Stimulated activated naive CD8-positive, alpha-beta T cell treated with anti-CD3 and anti-CD28 coated beads, Interleukin-15, Interleukin-2, amounts not matched to agents 100 U/mL and 50 U/mL, for 24 hours (primary cell): ENCODE measurements at regions not wholly inside any gene's neighbourhood (a gene's known extent, or its start where the extent isn't known, plus 50 kb on each side); places are given as distances from the start of the nearest gene placed in this dataset.

Experiments
- ATAC-seq: fragments of 150-1000 bp; cut with Tn5 transposase; one replicate; pipeline ENCODE4 v1.10.0; 2021
- DNase-seq: peaks from one replicate; pipeline ENCODE4 v3.0.0; 2021

DNA sequence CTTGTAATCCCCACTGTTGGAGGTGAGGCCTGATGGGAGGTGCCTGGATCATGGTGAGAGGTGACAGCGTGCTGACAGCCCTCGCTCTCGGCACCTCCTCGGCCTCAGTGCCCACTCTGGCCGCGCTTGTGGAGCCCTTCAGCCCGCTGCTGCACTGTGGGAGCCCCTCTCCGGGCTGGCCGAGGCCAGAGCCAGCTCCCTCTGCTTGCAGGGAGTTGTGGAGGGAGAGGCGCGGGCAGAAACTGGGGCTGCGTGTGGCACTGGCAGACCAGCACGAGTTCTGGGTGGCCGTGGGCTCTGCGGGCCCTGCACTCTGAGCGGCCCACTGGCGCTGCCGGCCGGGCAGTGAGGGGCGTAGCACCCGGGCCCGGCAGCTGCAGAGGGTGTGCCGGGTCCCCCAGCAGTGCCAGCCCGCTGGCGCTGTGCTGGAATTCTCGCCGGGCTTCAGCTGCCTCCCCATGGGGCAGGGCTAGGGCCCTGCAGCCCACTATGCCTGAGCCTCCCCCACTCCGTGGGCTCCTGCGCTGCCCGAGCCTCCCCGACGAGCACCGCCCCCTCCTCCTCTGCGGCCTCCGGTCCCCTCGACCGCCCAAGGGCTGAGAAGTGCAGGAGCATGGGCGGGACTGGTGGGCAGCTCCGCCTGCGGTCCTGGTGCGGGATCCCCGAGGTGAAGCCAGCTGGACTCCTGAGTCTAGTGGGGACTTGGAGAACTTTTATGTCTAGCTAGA is 197.1 kb downstream of the SPP2 start:
- DNase-seq: no peak
- ATAC-seq: no peak

DNA sequence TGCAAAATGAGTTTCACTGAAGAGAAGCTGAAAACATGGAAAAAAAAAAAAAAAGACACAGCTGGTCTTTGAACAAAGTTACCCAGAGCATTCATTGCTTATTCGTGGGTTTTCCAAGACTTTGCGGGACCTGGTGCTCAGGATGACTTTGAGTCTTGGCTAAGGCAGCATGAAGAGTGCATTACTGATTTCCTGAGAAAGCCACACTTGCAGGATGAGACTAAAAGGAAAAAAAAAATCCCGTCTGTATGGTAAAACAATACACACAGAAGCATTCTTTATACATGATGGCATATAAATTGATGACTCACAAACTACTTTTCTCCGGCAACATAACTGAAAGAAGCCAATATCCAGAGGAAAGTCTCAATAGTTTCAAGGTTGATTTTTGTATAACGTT is 195.4 kb downstream of the SPP2 start:
- DNase-seq (no peak), ATAC-seq (no peak)

DNA sequence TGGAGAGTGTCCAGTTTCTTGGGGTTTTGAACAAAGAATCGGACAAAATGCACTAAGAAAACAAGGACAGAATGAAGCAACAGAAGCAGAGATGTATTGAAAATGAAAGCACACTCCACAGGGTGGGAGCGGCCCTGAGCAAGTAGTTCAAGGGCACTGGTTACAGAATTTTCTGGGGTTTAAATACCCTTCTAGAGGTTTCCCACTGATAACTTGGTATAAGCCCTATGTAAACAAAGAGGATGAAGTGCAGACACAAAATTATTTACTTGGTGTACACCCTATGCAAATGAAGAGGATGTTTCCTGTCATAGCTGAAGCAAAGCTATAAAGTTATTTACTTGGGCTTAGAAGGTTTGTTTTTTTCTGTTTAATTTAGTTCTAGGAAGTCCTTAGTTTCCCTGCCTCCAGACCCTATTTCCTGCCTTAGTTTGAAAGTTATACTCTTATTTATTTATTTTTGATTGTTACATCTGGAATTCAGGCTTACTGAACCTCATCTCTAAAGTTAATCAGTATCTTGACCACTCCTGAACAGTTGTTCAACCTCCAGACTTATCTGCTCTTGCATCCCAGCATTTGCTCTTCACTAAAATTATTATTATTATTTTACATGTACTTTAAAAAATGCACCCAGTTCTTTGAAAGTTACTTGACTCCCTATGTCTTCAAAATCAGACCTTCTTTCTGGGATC is 193.5 kb downstream of the SPP2 start:
- no peak for ATAC-seq
- no peak for DNase-seq

DNA sequence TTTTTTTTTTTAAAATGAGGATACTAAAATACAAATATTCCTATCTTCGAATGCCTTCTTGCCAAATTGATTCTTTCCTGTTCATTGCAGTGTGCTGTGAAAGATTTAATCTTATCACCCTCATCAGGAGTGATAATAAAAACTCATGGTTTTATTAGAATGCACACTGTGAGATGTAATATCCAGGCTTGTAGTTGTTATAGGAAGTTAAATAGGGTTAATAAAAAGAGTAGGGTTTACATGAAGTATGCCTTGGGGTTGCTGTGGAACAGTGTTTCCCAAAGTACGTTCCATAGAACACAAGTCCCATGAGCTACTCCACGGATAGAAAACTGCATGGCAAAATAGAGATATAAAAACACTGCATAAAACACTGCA is 191.9 kb downstream of the SPP2 start:
- DNase-seq: no peak
- ATAC-seq: no peak

DNA sequence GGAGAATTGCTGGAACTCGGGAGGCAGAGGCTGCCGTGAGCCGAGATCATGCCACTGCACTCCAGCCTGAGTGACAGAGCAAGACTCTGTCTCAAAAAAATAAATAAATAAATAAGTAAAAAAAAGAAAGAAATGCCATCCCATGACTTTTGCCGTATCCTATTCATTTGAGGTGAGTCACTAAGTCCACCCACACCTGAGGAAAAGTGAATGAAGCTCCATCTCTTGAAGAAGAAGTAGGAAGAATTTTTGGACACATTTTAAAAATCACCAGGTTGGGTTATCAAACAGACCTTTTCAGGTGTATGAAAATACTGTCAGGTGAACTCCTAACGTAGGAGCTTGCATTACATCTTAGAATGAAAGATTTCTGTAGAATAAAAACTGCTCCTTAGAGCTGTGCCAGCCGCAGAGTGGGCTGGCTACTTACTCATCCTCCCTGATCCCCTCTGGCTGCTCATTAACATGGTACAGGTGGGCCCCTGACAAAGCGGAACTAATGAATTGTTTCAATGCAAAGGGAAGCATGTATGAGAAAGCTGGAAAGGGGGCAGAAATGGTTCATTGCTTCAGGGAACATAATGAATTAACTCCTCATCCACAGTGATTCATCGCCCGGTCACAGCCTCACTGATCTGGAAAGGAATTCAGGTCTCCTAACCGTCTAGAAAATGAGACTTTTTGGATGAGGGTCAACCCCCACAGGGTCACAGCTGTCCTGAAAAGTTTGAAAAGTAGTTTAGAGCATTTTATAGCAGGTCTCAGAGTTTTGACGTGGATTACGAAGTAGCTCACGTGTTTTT is 191.4 kb downstream of the SPP2 start:
- DNase-seq (no peak), ATAC-seq (no peak)

DNA sequence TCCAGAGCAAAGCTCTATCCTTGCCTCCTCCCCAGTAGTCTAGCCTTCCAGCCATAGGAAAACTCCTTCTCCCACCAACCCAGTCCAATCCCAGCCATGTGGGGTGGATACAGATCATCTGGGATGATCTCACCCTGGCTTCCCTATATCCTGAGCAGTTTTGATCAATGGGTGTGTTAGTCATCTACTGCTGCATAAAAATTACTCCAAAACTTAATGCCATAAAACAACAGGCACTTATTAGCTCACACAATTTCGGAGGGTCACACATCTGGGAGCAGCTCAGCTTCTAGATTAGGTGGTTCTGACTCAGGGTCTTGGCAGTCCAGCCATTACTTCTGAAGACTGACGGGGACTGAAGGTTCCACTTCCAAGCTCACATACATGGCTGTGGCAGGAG is 190.4 kb downstream of the SPP2 start:
- DNase-seq (no peak), ATAC-seq (no peak)

DNA sequence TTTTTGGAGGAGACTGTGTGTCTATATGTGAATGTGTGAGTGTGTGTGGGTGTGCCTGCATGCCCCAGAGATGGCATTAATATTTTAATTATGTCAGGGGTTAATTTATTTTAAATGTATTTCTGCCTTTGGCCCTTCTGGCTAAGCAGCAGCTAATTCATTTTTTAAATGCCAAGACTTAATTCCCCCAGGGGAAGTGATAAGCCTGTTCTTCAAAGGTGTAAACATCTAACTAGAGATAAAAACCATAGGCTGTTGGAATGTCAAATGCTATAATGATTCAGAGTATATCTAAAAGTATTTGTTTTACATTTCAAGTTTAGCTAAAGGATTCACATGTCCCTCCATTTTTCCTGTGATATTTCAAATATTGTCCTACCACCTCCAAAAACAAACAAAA is 184.7 kb downstream of the SPP2 start:
- no peak for ATAC-seq
- no peak for DNase-seq

DNA sequence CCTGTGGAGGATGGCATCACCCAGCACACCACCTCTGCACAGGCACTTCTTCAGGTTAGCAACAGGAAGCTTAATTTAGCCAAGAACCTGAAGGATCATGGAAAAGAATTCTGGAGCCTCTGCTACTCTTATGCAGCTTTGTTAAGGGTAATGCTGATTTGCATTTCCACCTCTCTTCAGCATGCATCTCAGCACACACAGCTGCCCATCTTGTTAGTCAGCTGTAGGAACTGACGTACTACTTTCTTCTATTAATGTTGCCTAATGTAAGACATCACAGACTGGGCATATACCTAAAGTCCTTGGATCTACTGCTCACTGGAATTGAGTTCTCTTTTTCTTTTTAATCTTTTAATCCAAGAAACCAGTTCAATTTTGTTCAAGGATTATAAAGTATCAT is 181.0 kb downstream of the SPP2 start:
- ATAC-seq: no peak
- DNase-seq: no peak

DNA sequence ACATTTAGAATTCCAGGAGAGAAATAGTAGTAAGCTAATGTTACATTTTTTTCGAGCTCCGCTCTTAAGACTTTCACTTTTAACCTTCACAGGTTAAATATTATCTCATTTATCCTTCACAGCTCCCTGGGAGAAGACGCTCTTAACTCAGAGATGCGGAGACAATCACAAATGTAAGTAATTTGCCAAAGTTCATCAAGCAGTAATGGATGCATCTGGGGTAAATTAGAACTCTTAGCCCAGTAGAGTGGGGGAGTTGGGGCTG is 168.5 kb downstream of the SPP2 start:
- DNase-seq (no peak), ATAC-seq (no peak)

DNA sequence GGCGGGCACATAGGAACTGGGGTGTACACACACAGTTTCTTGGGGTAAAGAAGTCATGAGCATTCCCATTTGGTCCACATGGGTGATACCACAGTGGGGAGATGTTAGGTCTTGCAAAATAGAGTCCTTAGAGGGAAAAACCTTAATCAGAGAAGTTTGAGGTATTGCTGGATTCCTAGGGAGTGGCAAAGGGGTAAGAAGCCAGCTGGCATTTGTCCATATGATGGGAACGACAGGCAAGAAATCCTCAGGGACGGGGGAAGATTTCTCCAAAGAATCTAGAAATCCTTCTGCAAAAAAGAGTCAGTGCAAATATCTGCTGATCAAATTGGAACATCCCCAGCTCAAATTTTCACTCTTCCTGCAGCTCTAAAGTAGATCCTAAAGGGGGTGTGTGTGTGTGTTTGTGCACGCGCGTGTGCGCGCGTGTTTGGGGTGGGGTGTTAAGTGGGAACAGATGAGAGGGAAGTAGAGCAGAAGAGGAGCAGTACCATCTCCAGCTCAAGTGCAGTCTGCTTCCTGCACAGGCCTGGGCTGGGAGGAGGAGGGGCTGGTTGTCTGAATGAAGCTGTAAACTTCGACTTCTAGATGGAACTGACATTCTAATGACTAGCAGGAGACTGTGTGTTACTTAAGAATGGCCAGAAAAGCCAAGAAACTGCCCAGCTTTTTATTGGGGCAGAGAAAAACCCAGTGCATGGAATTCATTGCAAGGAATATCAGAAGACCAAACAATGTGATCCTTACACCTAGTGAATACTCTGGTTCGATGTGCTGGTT is 168.0 kb downstream of the SPP2 start:
- ATAC-seq (no peak), DNase-seq (no peak)

DNA sequence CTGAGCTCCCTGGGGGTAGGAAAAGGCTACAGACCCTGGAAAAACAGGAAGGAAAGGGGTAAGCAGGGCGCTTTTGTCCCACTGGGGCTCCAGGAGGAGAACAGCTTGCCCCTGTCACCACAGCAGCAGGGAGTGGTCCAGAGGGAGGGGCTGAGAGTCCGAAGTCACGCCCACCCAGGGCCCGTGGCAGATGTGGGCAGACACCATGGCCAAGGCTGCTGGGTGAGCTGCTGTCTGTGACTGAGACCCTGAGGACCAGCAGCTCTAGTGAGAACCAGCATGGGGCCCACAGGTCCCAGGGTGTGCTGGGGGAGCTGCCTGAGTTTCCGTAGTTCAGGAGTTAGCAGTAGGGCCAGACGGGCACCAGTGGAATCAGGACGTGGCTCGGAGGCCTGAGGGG is 162.0 kb downstream of the SPP2 start:
- DNase-seq (no peak), ATAC-seq (no peak)

DNA sequence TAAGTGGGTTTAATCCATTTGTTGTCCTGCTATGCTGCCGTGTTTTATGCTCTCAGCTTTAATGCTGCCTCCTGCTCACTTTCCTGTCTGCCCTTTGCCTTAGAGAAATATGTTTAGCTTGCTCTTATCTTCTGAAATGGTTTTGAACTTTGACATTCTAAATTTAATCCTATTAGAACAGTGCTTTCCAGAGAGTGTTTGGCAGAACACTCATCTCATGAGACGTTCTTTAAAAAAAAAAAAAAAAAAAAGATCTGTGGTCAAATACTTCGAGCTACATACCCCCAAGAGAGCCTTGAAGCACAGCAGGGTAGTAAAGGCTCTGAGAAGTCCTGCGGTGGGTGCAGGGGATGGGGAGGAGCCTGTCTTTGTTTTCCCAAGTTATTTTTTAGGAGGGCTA is 161.3 kb downstream of the SPP2 start:
- no peak for DNase-seq
- ATAC-seq: no peak

DNA sequence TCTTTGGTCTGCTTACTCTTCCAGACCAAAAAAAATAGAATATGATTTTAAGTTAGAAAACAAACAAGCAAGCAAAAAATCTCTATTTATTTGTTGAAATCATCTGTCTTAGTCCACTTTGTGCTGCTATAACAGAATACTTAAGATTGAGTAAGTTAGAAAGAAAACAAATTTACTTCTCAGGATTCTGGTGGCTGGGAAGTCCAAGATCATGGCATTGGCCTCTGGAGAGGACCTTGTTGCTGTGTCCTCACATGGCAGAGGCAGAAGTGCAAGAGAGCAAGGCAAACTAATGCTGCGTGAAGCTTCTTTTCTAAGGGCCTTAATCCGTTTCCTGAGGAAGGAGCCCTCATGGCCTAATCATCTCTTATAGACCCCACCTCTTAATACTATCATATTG is 156.2 kb downstream of the SPP2 start:
- ATAC-seq (no peak), DNase-seq (no peak)

DNA sequence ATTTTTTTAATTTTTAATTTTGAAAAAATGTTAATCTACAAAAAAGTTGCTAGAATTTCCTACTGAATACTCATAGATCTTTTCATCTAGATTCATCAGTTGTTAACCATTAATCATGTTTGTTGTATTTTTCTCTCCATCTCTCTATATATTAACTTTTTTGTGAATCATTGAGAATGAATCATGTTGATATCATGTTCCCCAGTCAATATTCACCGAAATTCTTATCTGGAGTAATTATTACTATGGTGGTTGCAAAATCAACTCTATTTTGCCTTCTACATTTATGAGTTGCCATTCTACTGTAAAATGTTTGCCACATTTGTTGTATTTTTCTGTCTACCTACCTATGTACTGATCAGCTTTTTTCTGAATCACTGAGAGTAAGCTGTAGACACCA is 154.0 kb downstream of the SPP2 start:
- DNase-seq (no peak), ATAC-seq (no peak)

DNA sequence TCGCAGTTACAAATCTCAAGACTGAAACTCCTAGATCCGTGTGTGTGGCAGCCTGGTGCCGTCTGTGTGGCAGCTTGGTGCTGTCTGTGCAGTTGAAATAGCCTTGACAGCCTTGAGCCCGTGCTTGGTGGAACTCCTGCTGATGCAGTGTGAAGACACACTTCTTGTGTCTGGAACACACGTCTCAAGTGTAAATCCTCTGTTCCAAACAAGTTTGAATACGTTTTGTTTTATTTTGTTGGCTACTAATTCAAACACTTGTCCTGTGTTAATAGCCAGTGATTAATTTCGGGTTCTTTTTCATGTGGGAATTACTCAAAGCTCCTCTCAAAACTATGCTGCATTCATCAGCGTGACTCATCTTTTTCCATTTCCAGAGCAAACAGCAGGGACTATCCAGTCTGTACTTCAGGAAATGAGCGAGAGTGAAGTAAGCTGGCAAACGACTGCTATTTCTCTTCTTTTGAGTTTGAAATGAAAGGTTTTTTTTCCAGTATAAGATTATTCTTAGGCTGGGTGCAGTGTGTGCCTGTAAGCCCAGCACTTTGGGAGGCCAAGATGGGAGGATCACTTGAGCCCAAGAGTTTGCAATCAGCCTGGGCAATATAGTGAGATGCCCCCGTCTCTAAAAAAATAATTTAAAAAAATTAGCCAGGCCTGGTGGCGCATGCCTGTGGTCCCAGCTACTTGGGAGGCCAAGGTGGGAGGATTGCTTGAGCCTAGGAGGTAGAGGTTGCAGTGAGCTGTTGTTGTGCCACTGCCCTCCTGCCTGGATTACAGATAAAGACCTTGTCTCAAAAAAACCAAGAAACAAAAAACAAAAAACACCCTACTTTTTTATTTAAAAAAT is 152.9 kb downstream of the SPP2 start:
- no peak for DNase-seq
- ATAC-seq: peak; percentile 79

DNA sequence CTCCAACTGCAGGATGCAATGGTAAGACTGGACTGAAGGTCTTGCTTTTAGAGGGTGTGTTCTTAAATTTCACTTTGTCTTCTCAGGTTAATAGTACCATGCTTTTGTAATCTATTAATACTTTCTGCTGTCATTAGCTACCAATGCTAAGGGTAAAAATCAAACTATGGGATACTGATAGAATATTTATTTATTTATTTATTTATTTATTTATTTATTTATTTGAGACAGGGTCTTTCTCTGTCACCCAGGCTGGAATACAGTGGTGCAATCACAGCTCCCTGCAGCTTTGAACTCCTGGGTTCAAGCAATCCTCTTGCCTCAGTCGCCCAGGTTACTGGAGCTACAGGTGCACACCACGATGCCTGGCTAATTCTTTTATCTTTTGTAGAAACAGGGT is 152.1 kb downstream of the SPP2 start:
- no peak for DNase-seq
- ATAC-seq: no peak

DNA sequence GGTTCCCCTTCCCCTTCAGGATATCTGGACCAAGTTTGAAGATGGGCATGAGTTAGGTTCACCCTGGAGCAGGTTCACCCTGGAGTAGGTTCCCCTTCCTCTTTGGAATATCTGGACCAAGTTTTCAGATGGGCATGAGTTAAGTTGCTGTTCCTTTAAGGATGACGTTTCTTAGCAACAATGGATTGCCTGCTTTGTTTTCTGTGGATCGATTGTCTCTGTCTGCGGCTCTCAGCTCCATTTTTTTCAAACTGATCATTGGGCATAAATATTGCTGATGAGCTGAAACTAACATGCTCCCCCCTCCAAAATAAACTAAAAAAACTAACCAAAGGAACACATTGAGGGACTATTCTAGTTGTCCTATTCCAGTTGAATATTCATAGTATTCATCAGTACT is 149.5 kb downstream of the SPP2 start:
- ATAC-seq (no peak), DNase-seq (no peak)

DNA sequence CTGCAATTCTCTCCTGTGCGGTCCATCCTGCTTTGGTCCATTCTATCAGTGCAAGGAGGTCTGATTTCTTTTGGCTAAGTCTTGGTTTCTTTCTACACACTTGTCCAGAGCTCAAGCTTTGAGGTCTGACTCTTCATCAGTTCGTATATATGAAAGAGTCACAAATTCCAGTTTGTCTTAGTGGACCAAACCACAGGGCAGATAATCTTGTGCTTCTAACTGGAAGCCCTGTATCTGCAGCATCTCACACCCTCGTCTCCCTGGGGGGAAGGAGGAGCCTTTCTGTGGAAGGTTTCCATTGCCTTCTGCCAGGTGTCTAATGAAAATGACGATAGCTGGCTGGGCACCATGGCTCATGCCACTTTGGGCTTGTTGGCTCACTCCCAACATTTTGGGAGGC is 148.5 kb downstream of the SPP2 start:
- DNase-seq (no peak), ATAC-seq (no peak)

DNA sequence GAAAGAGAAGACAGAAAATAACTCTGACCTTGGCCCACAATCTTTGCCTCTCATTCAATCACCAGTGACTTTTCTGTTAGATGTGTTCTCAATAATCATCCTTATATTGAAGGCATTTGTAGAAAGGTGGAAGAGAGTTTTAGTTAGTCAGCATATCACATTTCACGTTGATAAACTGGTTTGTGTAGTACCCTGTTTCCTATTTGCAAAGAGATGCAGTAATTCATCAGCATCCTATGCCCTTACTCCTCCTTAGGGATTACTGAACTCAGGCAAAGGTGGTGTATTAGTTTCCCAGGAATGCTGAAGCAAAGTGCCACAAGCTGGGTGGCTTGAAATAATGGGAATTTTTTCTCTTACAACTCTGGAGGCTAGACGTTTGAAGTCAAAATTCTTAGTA is 145.0 kb downstream of the SPP2 start:
- DNase-seq: no peak

DNA sequence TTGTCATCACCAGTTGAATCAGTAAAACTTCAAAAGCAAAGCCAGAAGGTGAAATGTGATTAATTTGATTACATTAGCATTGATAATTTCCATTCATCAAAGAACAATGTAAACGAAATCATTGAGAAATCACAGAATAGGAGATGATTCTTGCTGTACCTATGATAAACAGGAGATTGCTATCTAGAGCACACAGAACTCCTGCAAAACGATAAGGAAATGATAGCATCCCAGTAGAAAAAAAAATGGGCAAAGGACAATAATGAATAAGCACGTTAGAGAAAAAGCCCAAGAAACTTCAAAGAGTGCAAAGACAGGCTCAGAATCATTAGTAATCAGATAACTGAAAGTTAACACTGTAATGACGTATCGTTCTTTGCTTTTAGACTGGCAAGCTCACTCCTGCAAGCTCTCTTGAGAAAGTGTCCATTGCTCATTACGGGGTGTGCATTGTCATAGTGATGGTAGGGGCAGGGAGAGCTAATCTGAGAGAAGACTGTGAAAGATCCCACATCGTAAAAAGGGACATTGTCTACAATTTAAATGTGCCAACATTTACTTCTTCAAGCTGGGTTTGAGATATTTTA is 143.6 kb downstream of the SPP2 start:
- DNase-seq (no peak), ATAC-seq (no peak)

More for the DNA sequence above, 145.0 kb downstream of the SPP2 start:
- ATAC-seq: no peak

DNA sequence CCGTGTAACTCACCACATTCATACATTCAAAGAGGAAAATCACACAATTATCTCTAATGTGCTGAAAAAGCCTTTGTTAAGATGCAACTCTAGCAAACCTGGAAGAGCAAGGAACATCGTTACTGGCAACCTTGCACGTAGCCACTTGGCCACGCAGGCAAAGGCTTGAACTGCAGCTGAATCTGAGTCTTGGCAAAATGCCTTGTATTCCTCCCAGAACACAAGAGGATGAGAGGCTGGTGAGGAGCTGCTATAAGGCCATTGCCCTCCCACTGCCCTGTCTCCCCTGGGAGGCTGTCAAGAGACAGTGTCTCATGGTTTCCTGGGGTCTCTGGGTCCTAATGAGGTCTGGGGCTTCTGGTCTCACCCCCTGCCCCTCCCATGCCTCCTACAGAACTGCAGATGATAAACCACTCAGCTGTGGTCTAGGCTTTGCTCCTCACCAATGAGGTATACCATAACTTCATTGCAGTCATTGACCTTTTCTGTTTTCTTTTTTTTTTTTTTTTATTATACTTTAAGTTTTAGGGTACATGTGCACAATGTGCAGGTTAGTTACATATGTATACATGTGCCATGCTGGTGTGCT is 141.4 kb downstream of the SPP2 start:
- no peak for DNase-seq
- no peak for ATAC-seq
